Smooth muscle cell (in vitro differentiated cells): ENCODE measurements at regions not wholly inside any gene's neighbourhood (a gene's known extent, or its start where the extent isn't known, plus 50 kb on each side); places are given as distances from the start of the nearest gene placed in this dataset.

Source experiments
- DNase-seq: peaks from one replicate; lab custom pipeline; 2025; ENCODE audit not compliant: unreplicated experiment; lab: John Stamatoyannopoulos, UW
- H2AFZ ChIP-seq: fragments of 200-600 bp; sonication (generic); 2 replicates; pipeline ENCODE4 v1.6.0; 2016; ENCODE audit warnings: antibody characterized with exemption, low read depth, mild to moderate bottlenecking
- H3F3A ChIP-seq: fragments of 200-600 bp; sonication (generic); 2 replicates; pipeline ENCODE4 v1.6.0; 2017; ENCODE audit warnings: antibody characterized with exemption, low read depth
- H3K27ac ChIP-seq: fragments of 200-600 bp; sonication (generic); 2 replicates; pipeline ENCODE4 v1.5.1; 2016; ENCODE audit warnings: low read depth, mild to moderate bottlenecking
- H3K27me3 ChIP-seq: fragments of 200-600 bp; sonication (generic); 2 replicates; pipeline ENCODE4 v1.6.1; 2016; ENCODE audit warnings: low read depth, mild to moderate bottlenecking
- H3K36me3 ChIP-seq: fragments of 200-600 bp; sonication (generic); 2 replicates; pipeline ENCODE4 v1.5.1; 2016; ENCODE audit warnings: low read depth
- H3K4me1 ChIP-seq: fragments of 200-600 bp; sonication (generic); 2 replicates; pipeline ENCODE4 v1.5.1; 2016; ENCODE audit warnings: low read depth
- H3K4me2 ChIP-seq: fragments of 200-600 bp; sonication (generic); 2 replicates; pipeline ENCODE4 v1.6.0; 2016; ENCODE audit warnings: mild to moderate bottlenecking
- H3K4me3 ChIP-seq: fragments of 200-600 bp; sonication (generic); 2 replicates; pipeline ENCODE4 v1.5.1; 2016; ENCODE audit warnings: mild to moderate bottlenecking
- H3K79me2 ChIP-seq: fragments of 200-600 bp; sonication (generic); 2 replicates; pipeline ENCODE4 v1.6.0; 2016; ENCODE audit warnings: low read depth, mild to moderate bottlenecking
- H3K9ac ChIP-seq: fragments of 200-600 bp; sonication (generic); 2 replicates; pipeline ENCODE4 v1.6.0; 2016; ENCODE audit warnings: low read depth
- H3K9me3 ChIP-seq: fragments of 200-600 bp; sonication (generic); replicated peaks from 2 replicates; pipeline ENCODE4 v1.5.1; 2016; ENCODE audit warnings: low read depth
- H4K20me1 ChIP-seq: fragments of 200-600 bp; sonication (generic); 2 replicates; pipeline ENCODE4 v1.6.0; 2016; ENCODE audit warnings: low read depth
- CTCF ChIP-seq: fragments of 200-600 bp; sonication (generic); IDR thresholded peaks from 2 replicates; pipeline ENCODE4 v1.5.1; 2017; ENCODE audit warnings: borderline replicate concordance, mild to moderate bottlenecking, antibody characterized with exemption; ENCODE audit not compliant: insufficient read depth, poor library complexity, severe bottlenecking
- WGBS: methylation state at CpG from one replicate; pipeline ENCODE4 v1.1.7; 2016; ENCODE audit warnings: low lambda C conversion rate; 5-methylcytosine and 5-hydroxymethylcytosine counted together

GRCh38 chr11:42494459-42494858, 817.3 kb upstream of the API5 start:
- Histone ChIP-seq H3K27me3 (no peaks in the 10 kb centered on the region), H3K9me3 (no peaks in the 10 kb centered on the region), H4K20me1 (no peaks in the 10 kb centered on the region), H3K36me3 (no peaks in the 10 kb centered on the region), H3F3A (no peaks in the 10 kb centered on the region), H3K4me2 (no peak overlapping the region), H3K9ac (no peak overlapping the region), H2AFZ (no peak overlapping the region), H3K4me3 (no peak overlapping the region), H3K79me2 (no peaks in the 10 kb centered on the region), H3K4me1 (no peaks in the 10 kb centered on the region), H3K27ac (no peak overlapping the region)
- 95% methylated on average over 9 of the region's 9 CpGs for WGBS
- no peak for TF ChIP-seq CTCF
- no peak for DNase-seq

DNA sequence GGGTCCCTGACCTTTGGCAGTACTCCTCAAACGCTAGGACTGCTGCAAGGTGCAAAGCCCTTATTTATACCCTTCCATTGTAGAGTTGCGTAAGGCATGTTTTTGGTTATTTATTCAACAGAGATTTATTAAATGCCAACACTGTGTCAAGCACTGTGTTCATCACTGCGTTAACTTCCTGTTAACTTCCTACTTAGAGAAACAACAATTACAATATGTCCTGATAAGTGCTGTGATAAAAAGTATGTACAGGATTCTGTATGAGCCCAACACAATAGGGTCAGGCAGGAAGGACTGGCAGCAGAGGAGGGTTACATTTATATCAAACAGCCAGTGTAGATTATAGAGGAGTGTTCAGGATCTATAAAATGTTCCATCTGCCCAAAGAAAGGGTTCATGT, 812.8 kb upstream of the API5 start:
- no peaks in the 10 kb centered on the region for H3K36me3 ChIP-seq
- H3K79me2 ChIP-seq: no peaks in the 10 kb centered on the region
- no peak overlapping the region for H2AFZ ChIP-seq
- H3K27me3 ChIP-seq: no peaks in the 10 kb centered on the region
- no peak overlapping the region for H3K4me2 ChIP-seq
- DNase-seq: no peak
- no peak overlapping the region for H3K9ac ChIP-seq
- no peaks in the 10 kb centered on the region for H3F3A ChIP-seq
- H3K4me3 ChIP-seq: no peak overlapping the region
- no peaks in the 10 kb centered on the region for H3K9me3 ChIP-seq
- WGBS: 80% methylated on average over 3 of the region's 3 CpGs
- no peak overlapping the region for H3K27ac ChIP-seq
- H4K20me1 ChIP-seq: no peaks in the 10 kb centered on the region
- no peaks in the 10 kb centered on the region for H3K4me1 ChIP-seq
- TF ChIP-seq CTCF: no peak

DNA sequence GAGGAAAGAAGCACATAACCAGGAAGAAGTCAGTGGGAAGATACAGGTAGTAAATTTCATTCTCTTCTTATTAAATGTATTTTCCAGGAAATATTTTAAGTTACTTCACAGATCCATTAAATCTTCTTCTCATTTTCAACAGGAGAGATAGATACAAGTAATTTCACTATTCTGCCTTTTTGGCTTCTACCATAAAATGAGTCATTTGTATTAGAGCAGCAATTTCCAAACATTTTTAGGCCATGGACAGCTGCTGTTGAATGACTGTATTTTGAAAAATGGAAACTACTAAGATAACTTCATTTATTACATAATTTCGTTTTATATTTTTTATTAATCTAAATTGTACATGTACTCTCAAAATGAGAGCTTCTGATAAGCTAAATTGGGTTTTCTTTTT, 809.6 kb upstream of the API5 start:
- Histone ChIP-seq H3K9ac (no peak overlapping the region), H3K4me2 (no peak overlapping the region), H3K79me2 (no peaks in the 10 kb centered on the region), H3K27me3 (no peaks in the 10 kb centered on the region), H2AFZ (no peak overlapping the region), H3K27ac (no peak overlapping the region), H3K36me3 (no peaks in the 10 kb centered on the region), H3F3A (no peaks in the 10 kb centered on the region), H3K4me1 (no peaks in the 10 kb centered on the region), H3K4me3 (no peak overlapping the region), H3K9me3 (no peaks in the 10 kb centered on the region), H4K20me1 (no peaks in the 10 kb centered on the region)
- TF ChIP-seq CTCF: no peak
- WGBS: 30% methylated on average over 1 of the region's 1 CpG
- DNase-seq: no peak

- TF ChIP-seq CTCF: no peak
- H3K36me3 ChIP-seq: no peaks in the 10 kb centered on the region
- no peaks in the 10 kb centered on the region for H3F3A ChIP-seq
- H3K4me2 ChIP-seq: no peak overlapping the region
- no peaks in the 10 kb centered on the region for H3K9me3 ChIP-seq
- no peak overlapping the region for H3K9ac ChIP-seq
- no peak overlapping the region for H2AFZ ChIP-seq
- H3K4me1 ChIP-seq: peaks cover 7% of the 10 kb centered on the region
- H3K27ac ChIP-seq: no peak overlapping the region
- H3K27me3 ChIP-seq: no peaks in the 10 kb centered on the region
- 58% methylated on average over 4 of the region's 4 CpGs for WGBS
- H3K4me3 ChIP-seq: no peak overlapping the region
- no peak for DNase-seq
- H3K79me2 ChIP-seq: no peaks in the 10 kb centered on the region
- no peaks in the 10 kb centered on the region for H4K20me1 ChIP-seq
Observed at GRCh38 chr11:42521994-42522393, 789.8 kb upstream of the API5 start.
